Mesenchymal stem cell (in vitro differentiated cells and primary cell): ENCODE measurements at regions not wholly inside any gene's neighbourhood (a gene's known extent, or its start where the extent isn't known, plus 50 kb on each side); places are given as distances from the start of the nearest gene placed in this dataset.

Experiments
- DNase-seq: peaks from one replicate; pipeline ENCODE4 v3.0.0-alpha.2; 2013
- H2AFZ ChIP-seq: one replicate; pipeline ENCODE4 v1.6.1; 2013; ENCODE audit warnings: low read depth, mild to moderate bottlenecking, control low read depth, inconsistent platforms, low read length, moderate library complexity
- H2AK5ac ChIP-seq: 2 replicates; pipeline ENCODE4 v1.6.1; 2013; ENCODE audit warnings: low read length, moderate library complexity, mild to moderate bottlenecking, inconsistent platforms; ENCODE audit not compliant: severe bottlenecking
- H2BK120ac ChIP-seq: one replicate; pipeline ENCODE4 v1.6.1; 2013; ENCODE audit warnings: low read depth, mild to moderate bottlenecking, inconsistent platforms, low read length, moderate library complexity
- H2BK12ac ChIP-seq, 2 experiments: one replicate each; pipeline ENCODE4 v1.6.1; 2013; ENCODE audit warnings: inconsistent platforms in 2 of 2, low read length in 2 of 2, mild to moderate bottlenecking in 2 of 2, moderate library complexity in 2 of 2, control low read depth in 1 of 2
- H2BK15ac ChIP-seq: one replicate; pipeline ENCODE4 v1.6.1; 2013; ENCODE audit warnings: mild to moderate bottlenecking, low read depth, inconsistent platforms; ENCODE audit not compliant: poor library complexity, severe bottlenecking
- H2BK5ac ChIP-seq: 2 replicates; pipeline ENCODE4 v1.6.1; 2013; ENCODE audit warnings: low read depth, mild to moderate bottlenecking, low read length, control low read depth, inconsistent platforms; ENCODE audit not compliant: poor library complexity, severe bottlenecking
- H3K14ac ChIP-seq, 2 experiments: one replicate each; pipeline ENCODE4 v1.6.1; 2013; ENCODE audit warnings: inconsistent platforms in 2 of 2, low read length in 2 of 2, control low read depth in 1 of 2, mild to moderate bottlenecking in 1 of 2, moderate library complexity in 1 of 2
- H3K18ac ChIP-seq, 2 experiments: one replicate each; pipeline ENCODE4 v1.6.1; 2013; ENCODE audit warnings: inconsistent platforms in 2 of 2, low read length in 2 of 2, control low read depth in 1 of 2, low read depth in 1 of 2, mild to moderate bottlenecking in 1 of 2
- H3K23ac ChIP-seq, 2 experiments: one replicate each; pipeline ENCODE4 v1.6.1; 2013; ENCODE audit warnings: inconsistent platforms in 2 of 2, low read length in 2 of 2, mild to moderate bottlenecking in 2 of 2, moderate library complexity in 2 of 2, control low read depth in 1 of 2
- H3K27ac ChIP-seq: 2 replicates; pipeline ENCODE4 v1.5.1; 2013; ENCODE audit warnings: mild to moderate bottlenecking, moderate library complexity, low read length, control low read depth, inconsistent platforms; ENCODE audit not compliant: poor library complexity, severe bottlenecking
- H3K27me3 ChIP-seq, 2 experiments: 2 replicates each; pipeline versions ENCODE4 v1.6.1 to v1.7.0; 2013; ENCODE audit warnings: low read length in 2 of 2, mild to moderate bottlenecking in 2 of 2, moderate library complexity in 2 of 2, control low read depth in 1 of 2, inconsistent platforms in 1 of 2; ENCODE audit not compliant: control insufficient read depth in 1 of 2, insufficient read depth in 1 of 2
- H3K36me3 ChIP-seq, 2 experiments: 2 replicates each; pipeline versions ENCODE4 v1.6.1 to v1.7.0; 2013; ENCODE audit warnings: low read length in 2 of 2, control low read depth in 1 of 2, inconsistent platforms in 1 of 2, low read depth in 1 of 2, mild to moderate bottlenecking in 1 of 2; ENCODE audit not compliant: insufficient read depth in 2 of 2, control insufficient read depth in 1 of 2
- H3K4ac ChIP-seq, 2 experiments: one replicate each; pipeline ENCODE4 v1.6.1; 2013; ENCODE audit warnings: inconsistent platforms in 2 of 2, low read length in 2 of 2, mild to moderate bottlenecking in 2 of 2, moderate library complexity in 2 of 2, control low read depth in 1 of 2, low read depth in 1 of 2
- H3K4me1 ChIP-seq: 2 replicates; pipeline ENCODE4 v1.6.1; 2013; ENCODE audit warnings: low read depth, low read length, control low read depth; ENCODE audit not compliant: control insufficient read depth, insufficient read depth
- H3K4me2 ChIP-seq: 2 replicates; pipeline ENCODE4 v1.6.1; 2013; ENCODE audit warnings: low read length, mild to moderate bottlenecking, inconsistent platforms; ENCODE audit not compliant: poor library complexity, severe bottlenecking
- H3K4me3 ChIP-seq, 2 experiments: 2 replicates each; pipeline versions ENCODE4 v1.5.1 to v1.7.0; 2013; ENCODE audit warnings: low read length in 2 of 2, mild to moderate bottlenecking in 2 of 2, control low read depth in 1 of 2, low read depth in 1 of 2; ENCODE audit not compliant: insufficient read depth in 1 of 2
- H3K79me1 ChIP-seq: replicated peaks from 2 replicates; pipeline ENCODE4 v1.6.1; 2013; ENCODE audit warnings: mild to moderate bottlenecking, control low read depth, low read length, inconsistent platforms; ENCODE audit not compliant: poor library complexity, severe bottlenecking
- H3K9ac ChIP-seq: 2 replicates; pipeline ENCODE4 v1.7.0; 2013; ENCODE audit warnings: mild to moderate bottlenecking, low read length, moderate library complexity
- H3K9me3 ChIP-seq: 2 replicates; pipeline ENCODE4 v1.7.0; 2013; ENCODE audit warnings: mild to moderate bottlenecking, low read length; ENCODE audit not compliant: control insufficient read depth
- H4K8ac ChIP-seq: one replicate; pipeline ENCODE4 v1.6.1; 2013; ENCODE audit warnings: inconsistent platforms, mild to moderate bottlenecking, low read length, moderate library complexity
- H4K91ac ChIP-seq: one replicate; pipeline ENCODE4 v1.6.1; 2013; ENCODE audit warnings: mild to moderate bottlenecking, low read length, inconsistent platforms
- WGBS: methylation state at CpG from one replicate; pipeline ENCODE4 v1.1.7; 2013; ENCODE audit warnings: mixed read lengths; 5-methylcytosine and 5-hydroxymethylcytosine counted together

DNA sequence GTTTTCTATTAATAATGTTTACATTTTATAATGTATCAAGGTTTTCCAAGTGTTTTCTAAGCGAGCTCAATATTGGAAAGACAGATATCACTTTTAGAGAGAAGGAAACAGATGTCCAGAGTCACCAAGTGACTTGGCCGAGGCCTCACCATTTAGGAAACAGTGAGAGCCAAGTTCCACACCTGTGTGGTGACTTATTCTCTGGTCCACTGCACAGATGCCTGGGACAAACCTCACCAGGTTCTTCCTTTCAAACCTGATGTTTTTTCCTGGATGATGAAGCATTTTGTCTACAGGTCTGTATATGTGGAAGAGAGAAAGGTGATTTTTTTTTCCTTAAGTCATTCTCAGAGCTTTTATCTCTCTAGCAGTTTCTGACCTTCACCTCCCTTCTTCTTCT lies 280.7 kb downstream of the LPIN1 start:
- Histone ChIP-seq H4K8ac (no peak overlapping the region), H4K91ac (no peak overlapping the region), H2BK15ac (no peak overlapping the region), H3K27me3 (no peaks in the 10 kb centered on the region), H3K4me3 (no peak overlapping the region), H3K4me1 (peaks cover 3% of the 10 kb centered on the region), H2AK5ac (no peak overlapping the region), H3K18ac (no peak overlapping the region), H2AFZ (no peak overlapping the region), H3K27ac (no peak overlapping the region), H3K79me1 (no peaks in the 10 kb centered on the region), H2BK120ac (no peak overlapping the region), H3K4me2 (no peak overlapping the region), H2BK12ac (no peak overlapping the region), H3K9me3 (no peaks in the 10 kb centered on the region), H3K14ac (no peak overlapping the region), H3K23ac (no peak overlapping the region), H3K4ac (no peak overlapping the region), H3K9ac (no peak overlapping the region), H3K36me3 (no peaks in the 10 kb centered on the region), H2BK5ac (no peak overlapping the region)
- 98% methylated on average over 2 of the region's 2 CpGs for WGBS
- no peak for DNase-seq

- 97% methylated on average over 2 of the region's 4 CpGs for WGBS
- H3K27ac ChIP-seq, result no peak overlapping the region
- H2BK120ac ChIP-seq, result no peak overlapping the region
- no peaks in the 10 kb centered on the region for H3K27me3 ChIP-seq
- H3K36me3 ChIP-seq, result no peaks in the 10 kb centered on the region
- H3K4me2 ChIP-seq, result no peak overlapping the region
- peak overlapping the region; percentile 22 to 83 for H2BK12ac ChIP-seq
- peak overlapping the region in 1 of 2 experiments; percentile 17 for H3K23ac ChIP-seq
- H3K79me1 ChIP-seq, result no peaks in the 10 kb centered on the region
- DNase-seq, result no peak
- no peaks in the 10 kb centered on the region for H3K9me3 ChIP-seq
- H3K14ac ChIP-seq, result peak overlapping the region in 1 of 2 experiments; percentile 94
- H4K8ac ChIP-seq, result no peak overlapping the region
- H3K9ac ChIP-seq, result no peak overlapping the region
- peak overlapping the region in 1 of 2 experiments; percentile 43 for H3K4ac ChIP-seq
- peak overlapping the region; percentile 66 for H4K91ac ChIP-seq
- H2BK5ac ChIP-seq, result no peak overlapping the region
- H2AK5ac ChIP-seq, result peak overlapping the region; percentile 68
- H3K4me3 ChIP-seq, result peak overlapping the region in 1 of 2 experiments; percentile 4
- H3K18ac ChIP-seq, result no peak overlapping the region
- no peak overlapping the region for H2AFZ ChIP-seq
- H3K4me1 ChIP-seq, result peaks cover 8% of the 10 kb centered on the region
- peak overlapping the region; percentile 37 for H2BK15ac ChIP-seq
Observed at GRCh38 chr2:12031866-12032265, 285.4 kb downstream of the LPIN1 start.

DNA sequence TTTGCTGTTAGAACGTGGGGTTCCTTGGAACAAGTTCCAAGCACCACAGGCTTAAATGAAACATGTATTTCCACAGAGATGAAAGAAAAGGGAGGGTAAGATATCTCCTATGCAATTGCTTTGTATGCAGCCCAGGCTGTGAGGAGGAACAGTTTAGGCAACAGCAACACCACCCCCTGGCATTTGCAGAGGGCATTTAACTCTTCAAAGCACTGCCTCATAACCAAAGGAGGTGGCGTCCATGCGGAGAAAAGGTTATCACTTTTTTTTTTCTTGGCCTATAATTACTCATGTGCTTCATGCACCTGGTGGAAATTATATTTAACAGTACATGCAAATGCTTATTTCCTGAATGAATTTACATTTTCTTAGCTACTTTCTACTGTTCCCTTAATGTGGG lies 286.0 kb downstream of the LPIN1 start:
- Histone ChIP-seq H2BK120ac (no peak overlapping the region), H2BK5ac (no peak overlapping the region), H3K36me3 (no peaks in the 10 kb centered on the region), H4K8ac (no peak overlapping the region), H3K27ac (no peak overlapping the region), H3K9ac (no peak overlapping the region), H2BK12ac (no peak overlapping the region), H3K14ac (no peak overlapping the region), H3K23ac (no peak overlapping the region), H3K18ac (no peak overlapping the region), H2AFZ (no peak overlapping the region), H3K4ac (no peak overlapping the region), H3K4me1 (peaks cover 9% of the 10 kb centered on the region), H2BK15ac (no peak overlapping the region), H3K9me3 (no peaks in the 10 kb centered on the region), H3K27me3 (no peaks in the 10 kb centered on the region), H3K79me1 (no peaks in the 10 kb centered on the region), H3K4me2 (no peak overlapping the region), H3K4me3 (no peak overlapping the region), H4K91ac (no peak overlapping the region), H2AK5ac (no peak overlapping the region)
- 69% methylated on average over 1 of the region's 3 CpGs for WGBS
- DNase-seq, result no peak

GRCh38 chr2:12032975-12033374 lies 286.5 kb downstream of the LPIN1 start:
- H2AFZ ChIP-seq, result no peak overlapping the region
- H3K9me3 ChIP-seq, result no peaks in the 10 kb centered on the region
- peak overlapping the region in 1 of 2 experiments; percentile 18 for H3K4ac ChIP-seq
- no peak overlapping the region for H3K23ac ChIP-seq
- peak overlapping the region in 1 of 2 experiments; percentile 34 for H3K18ac ChIP-seq
- no peak overlapping the region for H3K4me3 ChIP-seq
- H3K9ac ChIP-seq, result no peak overlapping the region
- peaks cover 9% of the 10 kb centered on the region for H3K4me1 ChIP-seq
- 60% methylated on average over 2 of the region's 2 CpGs for WGBS
- H2BK120ac ChIP-seq, result no peak overlapping the region
- no peak overlapping the region for H2BK5ac ChIP-seq
- H4K8ac ChIP-seq, result no peak overlapping the region
- no peaks in the 10 kb centered on the region for H3K27me3 ChIP-seq
- no peak overlapping the region for H3K14ac ChIP-seq
- H3K36me3 ChIP-seq, result no peaks in the 10 kb centered on the region
- peak overlapping the region; percentile 8 for H3K4me2 ChIP-seq
- peak overlapping the region; percentile 16 for H3K27ac ChIP-seq
- H2AK5ac ChIP-seq, result peak overlapping the region; percentile 65
- peak; percentile 26 for DNase-seq
- H3K79me1 ChIP-seq, result no peaks in the 10 kb centered on the region
- H2BK12ac ChIP-seq, result peak overlapping the region in 1 of 2 experiments; percentile 71
- no peak overlapping the region for H2BK15ac ChIP-seq
- no peak overlapping the region for H4K91ac ChIP-seq
